Muscle layer of duodenum (tissue), 2 donors: ENCODE measurements at regions not wholly inside any gene's neighbourhood (a gene's known extent, or its start where the extent isn't known, plus 50 kb on each side); places are given as distances from the start of the nearest gene placed in this dataset.
A peak's percentile ranks its signal among the peaks of the same experiment; 100 is the strongest.

Source experiments
- H3K27ac ChIP-seq: one replicate; pipeline ENCODE4 v1.7.0; 2013; ENCODE audit warnings: mild to moderate bottlenecking, low read length
- H3K27me3 ChIP-seq: one replicate; pipeline ENCODE4 v1.7.0; 2013; ENCODE audit warnings: low read depth, mild to moderate bottlenecking, control low read depth, low read length
- H3K36me3 ChIP-seq, 2 donors: one replicate each; pipeline ENCODE4 v1.7.0; 2013; ENCODE audit warnings: low read length in 2 of 2, control low read depth in 1 of 2, mild to moderate bottlenecking in 1 of 2; ENCODE audit not compliant: insufficient read depth in 2 of 2, control insufficient read depth in 1 of 2
- H3K4me1 ChIP-seq, 2 donors: one replicate each; pipeline ENCODE4 v1.7.0; 2013; ENCODE audit warnings: low read length in 2 of 2, mild to moderate bottlenecking in 2 of 2, control low read depth in 1 of 2, moderate library complexity in 1 of 2; ENCODE audit not compliant: insufficient read depth in 2 of 2, control insufficient read depth in 1 of 2
- H3K4me3 ChIP-seq, 2 donors: one replicate each; pipeline ENCODE4 v1.7.0; 2013; ENCODE audit warnings: low read length in 2 of 2, low read depth in 1 of 2, mild to moderate bottlenecking in 1 of 2
- H3K9me3 ChIP-seq, 2 donors: one replicate each; pipeline ENCODE4 v1.7.0; 2013; ENCODE audit warnings: low read length in 2 of 2, control low read depth in 1 of 2, mild to moderate bottlenecking in 1 of 2; ENCODE audit not compliant: control insufficient read depth in 1 of 2
- donor health status: healthy.

DNA sequence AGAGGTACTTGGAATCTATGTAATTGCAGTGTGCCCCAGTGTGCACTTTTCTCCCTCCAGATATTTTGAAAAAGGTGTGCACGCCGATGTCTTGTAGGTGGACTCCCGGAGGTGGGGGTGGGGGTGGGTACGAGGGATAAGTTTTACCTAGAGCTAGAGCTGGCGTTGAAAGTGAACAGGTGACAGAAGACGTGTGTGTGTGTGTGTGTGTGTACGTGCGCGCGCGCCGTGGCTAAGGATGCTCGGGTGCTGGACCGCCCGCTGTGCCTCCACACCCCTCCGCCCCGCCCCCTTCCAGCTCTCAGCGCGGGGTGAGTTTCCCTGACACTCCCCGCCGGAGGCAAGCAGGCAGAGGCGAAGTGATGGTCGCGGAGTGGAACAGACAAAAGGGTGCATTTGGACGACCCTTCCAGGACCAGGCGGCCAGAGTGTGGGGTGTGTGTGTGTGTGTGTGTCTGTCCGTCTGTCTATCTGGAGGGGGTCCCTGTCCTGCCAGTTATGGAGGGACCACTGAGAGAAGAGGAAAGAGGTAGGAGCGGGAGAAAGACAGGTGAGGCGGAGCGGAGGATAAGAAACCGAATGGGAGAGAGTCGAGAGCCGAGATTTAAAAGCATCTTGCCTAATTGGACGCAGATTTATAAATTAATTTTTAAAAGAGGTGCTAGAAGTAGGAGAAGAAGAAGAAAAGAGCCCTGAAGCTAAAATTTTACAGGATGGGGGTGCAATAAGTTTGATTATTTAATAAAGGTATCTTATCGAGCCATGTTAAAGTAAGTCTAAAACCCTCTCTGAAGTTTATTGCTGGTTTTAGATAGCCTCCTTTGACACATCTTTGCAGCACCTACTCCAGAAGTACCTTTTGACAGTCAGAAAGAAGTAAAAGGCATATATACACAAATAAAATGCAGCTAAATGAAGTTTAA is 335.8 kb upstream of the THRB start:
- H3K4me1 ChIP-seq: peaks cover 0 to 22% of the 10 kb centered on the region in 2 donors
- no peak overlapping the region for H3K27ac ChIP-seq
- no peaks in the 10 kb centered on the region for H3K36me3 ChIP-seq
- no peaks in the 10 kb centered on the region for H3K9me3 ChIP-seq
- no peaks in the 10 kb centered on the region for H3K27me3 ChIP-seq
- peak overlapping the region; percentile 45 to 84 for H3K4me3 ChIP-seq

DNA sequence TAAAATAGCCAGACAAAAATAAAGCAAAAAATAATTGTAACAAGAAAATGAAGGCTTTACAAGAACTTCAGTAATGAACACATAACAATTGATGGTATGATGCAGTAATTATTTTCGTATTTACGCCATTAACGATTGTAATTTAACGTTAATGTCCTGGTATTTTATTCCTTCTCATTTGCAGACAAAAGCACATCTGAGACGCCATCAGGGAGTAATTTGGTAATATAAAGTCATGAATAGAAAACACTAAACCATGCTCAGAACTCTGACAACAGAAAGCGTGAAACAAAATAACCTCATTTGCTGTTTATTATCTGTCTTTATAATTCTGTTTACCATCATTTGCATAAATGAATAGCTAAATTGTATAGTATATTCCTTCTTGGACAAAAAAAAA is 336.6 kb upstream of the THRB start:
- Histone ChIP-seq H3K27me3 (no peaks in the 10 kb centered on the region), H3K4me1 (peaks cover 0 to 22% of the 10 kb centered on the region in 2 donors), H3K36me3 (no peaks in the 10 kb centered on the region), H3K27ac (no peak overlapping the region), H3K9me3 (no peaks in the 10 kb centered on the region), H3K4me3 (no peak overlapping the region)

GRCh38 chr3:24832891-24833290 is 338.2 kb upstream of the THRB start:
- peaks cover 0 to 22% of the 10 kb centered on the region in 2 donors for H3K4me1 ChIP-seq
- H3K27ac ChIP-seq: no peak overlapping the region
- H3K27me3 ChIP-seq: no peaks in the 10 kb centered on the region
- H3K9me3 ChIP-seq: no peaks in the 10 kb centered on the region
- H3K36me3 ChIP-seq: no peaks in the 10 kb centered on the region
- H3K4me3 ChIP-seq: no peak overlapping the region

- no peaks in the 10 kb centered on the region for H3K36me3 ChIP-seq
- peaks cover 0 to 13% of the 10 kb centered on the region in 2 donors for H3K4me1 ChIP-seq
- no peak overlapping the region for H3K4me3 ChIP-seq
- no peaks in the 10 kb centered on the region for H3K27me3 ChIP-seq
- no peak overlapping the region for H3K27ac ChIP-seq
- no peaks in the 10 kb centered on the region for H3K9me3 ChIP-seq
Observed at GRCh38 chr3:24834442-24834841, 339.8 kb upstream of the THRB start.

- Histone ChIP-seq H3K9me3 (no peaks in the 10 kb centered on the region), H3K4me1 (peaks cover 0 to 2% of the 10 kb centered on the region in 2 donors), H3K4me3 (no peak overlapping the region), H3K36me3 (no peaks in the 10 kb centered on the region), H3K27ac (no peak overlapping the region), H3K27me3 (no peaks in the 10 kb centered on the region)
Observed at GRCh38 chr3:24835510-24835909, 340.9 kb upstream of the THRB start.

DNA sequence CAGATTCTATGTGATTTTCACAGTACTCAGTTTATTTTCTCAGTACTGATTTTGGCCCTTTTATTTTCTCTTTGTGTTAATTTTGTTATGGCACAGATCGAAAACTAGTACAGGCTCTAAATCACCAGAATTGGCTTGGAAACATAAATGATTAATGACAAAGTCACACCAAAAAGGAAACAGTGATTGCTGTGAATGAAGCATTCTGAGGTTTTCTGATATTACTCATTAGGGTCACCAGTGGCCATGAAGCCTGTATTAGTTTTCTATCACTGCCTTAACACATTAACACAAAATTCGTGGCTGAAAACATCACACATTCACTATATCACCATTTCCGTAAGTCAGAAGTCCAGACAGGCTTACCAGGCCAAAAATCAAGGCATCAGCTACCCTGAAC is 343.0 kb upstream of the THRB start:
- Histone ChIP-seq H3K27ac (no peak overlapping the region), H3K36me3 (no peaks in the 10 kb centered on the region), H3K27me3 (no peaks in the 10 kb centered on the region), H3K4me3 (no peak overlapping the region), H3K9me3 (no peaks in the 10 kb centered on the region), H3K4me1 (no peaks in the 10 kb centered on the region)

- Histone ChIP-seq H3K9me3 (no peaks in the 10 kb centered on the region), H3K4me1 (no peaks in the 10 kb centered on the region), H3K36me3 (no peaks in the 10 kb centered on the region), H3K4me3 (no peak overlapping the region), H3K27ac (no peak overlapping the region), H3K27me3 (no peaks in the 10 kb centered on the region)
Observed at GRCh38 chr3:24838533-24838932, 343.9 kb upstream of the THRB start.

DNA sequence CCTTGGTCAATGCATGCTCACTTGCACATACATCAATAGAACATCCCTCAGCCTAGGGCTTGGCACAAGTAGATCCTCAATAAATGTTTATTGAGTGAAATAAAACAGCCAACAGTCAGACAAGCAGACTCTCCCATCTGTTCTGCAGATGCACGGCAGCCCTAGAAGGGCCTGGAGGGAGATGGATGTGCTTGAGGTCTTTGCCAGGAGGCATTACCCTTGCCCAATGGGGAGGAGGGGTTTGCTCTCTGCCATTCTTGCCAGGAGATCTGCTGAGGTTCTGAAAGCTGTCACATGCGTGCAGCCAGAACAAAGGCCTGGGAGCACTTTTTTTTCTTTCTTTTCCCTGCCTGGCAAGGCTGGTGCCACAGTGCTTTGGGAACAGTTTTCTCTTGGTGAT is 349.3 kb upstream of the THRB start:
- Histone ChIP-seq H3K9me3 (no peaks in the 10 kb centered on the region), H3K27me3 (no peaks in the 10 kb centered on the region), H3K36me3 (no peaks in the 10 kb centered on the region), H3K4me1 (peaks cover 0 to 12% of the 10 kb centered on the region in 2 donors), H3K4me3 (no peak overlapping the region), H3K27ac (no peak overlapping the region)

GRCh38 chr3:24845524-24846155 is 351.0 kb upstream of the THRB start:
- no peaks in the 10 kb centered on the region for H3K9me3 ChIP-seq
- H3K27ac ChIP-seq: no peak overlapping the region
- H3K4me1 ChIP-seq: peaks cover 0 to 12% of the 10 kb centered on the region in 2 donors
- no peaks in the 10 kb centered on the region for H3K27me3 ChIP-seq
- H3K36me3 ChIP-seq: no peaks in the 10 kb centered on the region
- no peak overlapping the region for H3K4me3 ChIP-seq

DNA sequence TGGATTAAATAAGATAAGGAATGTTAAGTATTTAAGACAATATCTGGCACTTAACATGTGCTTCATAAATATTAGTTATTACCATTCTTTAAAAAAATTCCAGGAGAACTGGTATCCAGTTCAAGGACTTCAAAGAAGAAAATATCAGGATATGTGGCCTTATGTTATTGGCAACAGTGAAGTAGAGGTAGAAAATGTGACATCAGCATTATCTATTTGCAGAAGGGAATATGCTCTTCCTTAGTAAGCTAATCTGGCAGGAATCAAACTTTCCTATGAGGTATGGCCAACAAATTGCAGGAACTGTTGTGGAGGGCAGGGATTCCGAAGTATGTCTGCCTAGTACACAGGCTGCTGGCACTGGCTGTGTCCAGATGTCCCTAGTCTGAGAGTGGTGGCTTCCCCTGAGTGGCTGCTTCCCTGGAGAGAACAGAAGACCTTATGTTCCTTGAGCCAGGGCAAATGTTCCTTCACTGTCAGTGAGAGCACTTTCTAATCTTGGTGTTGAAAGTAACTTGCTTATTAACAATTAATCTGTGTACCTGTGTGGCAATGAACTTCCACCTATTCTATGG is 351.7 kb upstream of the THRB start:
- Histone ChIP-seq H3K9me3 (no peaks in the 10 kb centered on the region), H3K27me3 (no peaks in the 10 kb centered on the region), H3K27ac (no peak overlapping the region), H3K4me3 (no peak overlapping the region), H3K4me1 (peaks cover 0 to 12% of the 10 kb centered on the region in 2 donors), H3K36me3 (no peaks in the 10 kb centered on the region)

GRCh38 chr3:24850245-24850644 is 355.6 kb upstream of the THRB start:
- Histone ChIP-seq H3K4me3 (no peak overlapping the region), H3K4me1 (peaks cover 0 to 8% of the 10 kb centered on the region in 2 donors), H3K27me3 (no peaks in the 10 kb centered on the region), H3K27ac (no peak overlapping the region), H3K36me3 (no peaks in the 10 kb centered on the region), H3K9me3 (no peaks in the 10 kb centered on the region)
